HG02943 (cell line): ENCODE measurements at regions not wholly inside any gene's neighbourhood (a gene's known extent, or its start where the extent isn't known, plus 50 kb on each side); places are given as distances from the start of the nearest gene placed in this dataset.
"Not testable (repeated sequence)": the region's sequence is repeated elsewhere in the genome, so short reads cannot be mapped to it uniquely, and the experiment has no call there.

Experiments used
- ATAC-seq: cut with Tn5 transposase; IDR thresholded peaks from one replicate; pipeline ENCODE4 v1.9.1; 2021; ENCODE audit warnings: mild to moderate bottlenecking, low read depth, moderate library complexity; ENCODE audit not compliant: unreplicated experiment

DNA sequence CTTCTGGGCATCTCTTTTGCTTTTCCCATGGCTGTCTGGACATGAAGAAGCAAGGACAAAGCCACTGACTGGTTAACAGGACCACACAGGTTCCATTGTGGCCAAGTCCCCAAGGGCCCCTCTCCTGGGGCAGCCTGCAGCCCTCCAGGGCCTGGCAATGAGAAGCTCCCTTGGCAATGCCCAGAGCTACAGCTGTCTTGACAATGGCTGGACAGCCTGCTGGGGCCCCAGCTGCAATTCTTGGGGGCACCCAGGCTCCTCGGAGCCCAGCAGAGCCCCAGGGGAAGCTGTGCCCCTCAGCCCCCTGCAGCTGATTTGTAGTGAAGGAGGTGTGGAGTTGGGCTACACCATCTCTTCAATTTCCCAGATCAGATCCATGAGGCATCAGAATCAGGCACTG is 384.9 kb upstream of the PODXL start:
- no peak for ATAC-seq

- ATAC-seq, result no peak
Measured at GRCh38 chr7:131940621-131941165, 384.3 kb upstream of the PODXL start.

GRCh38 chr7:131938788-131939187 is 382.4 kb upstream of the PODXL start:
- not testable (repeated sequence) for ATAC-seq

- ATAC-seq, result no peak
Measured at GRCh38 chr7:131937868-131938267, 381.4 kb upstream of the PODXL start.

- no peak for ATAC-seq
Measured at GRCh38 chr7:131935180-131935579, 378.8 kb upstream of the PODXL start.

- ATAC-seq, result no peak
Measured at GRCh38 chr7:131934452-131934851, 378.0 kb upstream of the PODXL start.

DNA sequence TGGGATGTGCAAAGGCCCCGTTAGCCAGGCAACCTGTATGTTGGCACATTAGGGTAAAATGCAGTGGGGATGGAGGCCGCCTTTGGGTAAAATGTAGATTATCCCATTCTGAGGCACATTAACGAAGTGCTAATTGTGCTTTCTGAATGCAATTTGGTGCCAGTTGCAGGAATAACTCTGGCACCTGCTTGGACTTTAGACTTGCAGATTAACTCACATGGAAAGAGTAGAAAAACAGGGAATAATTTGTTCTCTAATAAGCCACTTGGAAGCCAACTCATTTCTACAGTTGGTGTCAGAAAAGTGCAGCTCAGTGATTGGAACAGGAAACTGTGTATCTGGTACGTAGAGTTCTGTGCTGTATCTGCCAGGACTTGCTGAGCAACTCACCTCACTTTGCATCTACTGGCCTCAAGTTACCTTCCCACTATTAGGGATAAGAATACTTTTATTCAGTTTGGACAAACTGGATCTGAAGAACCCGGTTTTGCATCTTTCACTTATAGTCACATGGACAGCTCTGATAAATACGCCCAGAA is 377.4 kb upstream of the PODXL start:
- ATAC-seq, result no peak

DNA sequence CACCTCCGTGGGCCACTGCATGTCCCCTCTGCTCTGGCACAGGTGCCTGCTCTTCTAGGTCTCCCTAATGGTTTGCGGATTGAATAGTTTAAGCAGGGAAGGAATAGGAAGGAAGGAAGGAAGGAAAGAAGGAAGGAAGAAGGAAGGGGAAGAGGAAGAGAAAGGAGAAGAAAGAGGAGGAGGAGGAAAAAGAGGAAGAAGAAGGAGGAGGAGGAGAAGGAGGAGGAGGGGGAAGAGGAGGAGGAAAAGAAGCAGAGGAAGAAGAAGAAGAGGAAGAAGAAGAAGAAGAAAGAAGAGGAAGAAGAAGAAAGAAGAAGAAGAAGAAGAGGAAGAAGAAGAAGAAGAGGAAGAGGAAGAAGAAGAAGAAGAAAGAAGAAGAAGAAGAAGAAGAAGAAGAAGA is 376.8 kb upstream of the PODXL start:
- ATAC-seq, result not testable (repeated sequence)

GRCh38 chr7:131932271-131932670 is 375.8 kb upstream of the PODXL start:
- ATAC-seq, result no peak

DNA sequence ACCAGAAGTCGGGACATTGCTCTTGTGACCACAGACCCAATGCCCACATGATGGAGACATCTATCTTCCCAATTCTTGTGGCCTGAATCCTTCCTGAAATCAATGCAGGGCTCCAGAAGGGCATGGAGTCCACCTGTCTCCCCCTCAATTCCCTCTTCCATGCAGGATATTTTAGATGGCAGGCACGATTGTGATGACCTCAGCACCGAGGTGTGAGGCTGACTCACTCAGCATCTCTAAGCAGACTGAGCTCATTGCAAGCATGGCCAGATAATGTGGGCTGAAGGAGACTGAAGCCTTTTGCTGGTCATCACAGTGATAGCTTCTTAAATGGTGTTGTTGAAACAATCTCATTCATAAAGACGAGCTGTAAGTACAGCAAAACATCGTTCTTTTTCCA is 374.9 kb upstream of the PODXL start:
- no peak for ATAC-seq

- no peak for ATAC-seq
Measured at GRCh38 chr7:131929632-131930031, 373.2 kb upstream of the PODXL start.

- ATAC-seq, result no peak
Measured at GRCh38 chr7:131927770-131928423, 371.5 kb upstream of the PODXL start.

DNA sequence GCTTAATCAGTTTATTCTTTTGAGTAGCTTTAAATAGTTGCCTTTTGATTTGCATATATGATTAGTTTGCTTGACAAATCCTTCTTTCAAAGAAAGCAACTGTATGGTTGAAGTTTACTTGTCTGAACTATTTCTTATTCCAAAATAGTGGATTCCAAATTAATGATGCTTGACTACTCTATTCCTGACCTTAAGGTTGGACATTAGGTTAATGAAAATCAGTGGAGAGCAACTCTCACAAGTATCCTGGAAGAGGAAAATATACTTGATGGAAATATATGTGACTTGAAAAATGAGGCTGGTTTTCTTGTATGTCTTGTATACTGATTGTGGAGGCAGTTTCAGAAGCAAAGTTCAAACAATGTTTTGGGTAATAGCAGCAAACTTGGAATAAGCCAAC is 369.2 kb upstream of the PODXL start:
- ATAC-seq, result no peak

DNA sequence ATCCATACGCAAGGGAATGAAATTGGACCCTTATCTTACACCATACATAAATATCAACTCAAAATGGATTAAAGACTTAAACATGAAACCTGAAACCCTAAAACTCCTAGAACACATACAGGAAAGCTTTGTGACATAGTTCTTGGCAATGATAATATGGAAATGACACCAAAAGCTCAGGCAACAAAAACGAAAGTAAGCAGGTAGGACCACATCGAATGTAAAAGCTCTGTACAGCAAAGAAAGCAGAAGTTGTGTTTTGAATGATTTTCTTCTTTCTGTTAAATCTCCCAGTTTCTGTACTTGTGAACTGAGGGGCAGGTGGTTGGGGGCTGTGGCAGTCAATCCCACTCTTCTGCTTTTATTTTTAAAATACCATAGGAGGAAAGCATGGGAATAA is 368.4 kb upstream of the PODXL start:
- no peak for ATAC-seq

- ATAC-seq, result not testable (repeated sequence)
Measured at GRCh38 chr7:131922948-131923347, 366.5 kb upstream of the PODXL start.

DNA sequence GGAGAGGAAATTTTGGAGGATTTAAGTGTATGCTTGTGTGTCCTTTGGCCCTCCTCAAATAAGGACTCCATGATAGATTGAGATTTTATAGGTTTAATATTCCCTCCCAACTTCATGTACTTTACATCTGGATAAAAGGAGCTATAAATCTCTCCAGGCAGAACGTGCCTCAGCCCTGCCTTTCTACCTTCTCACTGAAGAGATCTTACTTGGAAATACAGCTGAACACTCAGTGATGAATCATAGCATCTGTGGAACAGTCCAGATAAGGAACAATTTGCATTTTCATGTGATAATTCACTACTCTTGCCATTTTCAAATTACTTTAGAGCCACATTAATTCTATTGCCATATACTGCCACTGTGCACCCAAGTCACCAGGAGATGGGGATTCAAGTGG is 364.6 kb upstream of the PODXL start:
- no peak for ATAC-seq

DNA sequence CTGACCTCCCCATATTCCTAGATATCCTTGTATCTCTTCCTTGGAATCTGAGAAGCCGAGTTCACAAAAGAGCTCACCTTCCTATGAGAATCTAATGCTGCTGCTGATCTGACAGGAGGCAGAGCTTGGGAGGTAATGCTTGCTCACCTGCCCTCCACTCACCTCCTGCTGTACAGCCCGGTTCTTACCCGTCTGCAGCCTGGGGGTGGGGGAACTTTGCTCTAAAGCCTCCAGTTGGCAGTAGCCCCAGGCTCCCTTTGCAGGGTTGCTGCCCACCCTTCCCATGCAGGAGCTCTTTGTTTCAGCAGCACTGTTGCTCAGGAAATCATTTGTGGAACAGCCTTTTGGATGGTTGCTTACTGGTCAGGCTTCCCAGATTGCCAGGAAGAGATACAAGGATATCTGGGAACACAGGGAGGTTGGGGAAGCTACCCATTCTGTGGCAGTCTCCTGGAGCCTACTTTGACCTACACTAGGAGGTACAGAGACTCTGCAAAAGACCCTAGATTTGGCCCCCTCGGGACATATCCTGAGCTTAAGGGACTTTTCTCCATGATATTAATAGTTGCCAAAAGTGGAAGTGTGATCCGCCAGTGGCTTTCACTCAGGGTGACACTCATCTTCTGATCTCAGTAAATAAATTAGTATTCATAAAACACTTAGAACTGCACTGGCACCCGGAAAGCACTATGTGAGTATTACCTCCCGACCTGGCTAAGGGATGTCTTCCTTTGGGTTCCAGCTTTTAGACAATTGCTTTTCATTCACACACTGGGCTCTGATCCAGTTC is 363.7 kb upstream of the PODXL start:
- ATAC-seq, result no peak

GRCh38 chr7:131911112-131911511 is 354.7 kb upstream of the PODXL start:
- ATAC-seq, result no peak

- ATAC-seq, result no peak
Measured at GRCh38 chr7:131909151-131909768, 352.8 kb upstream of the PODXL start.

DNA sequence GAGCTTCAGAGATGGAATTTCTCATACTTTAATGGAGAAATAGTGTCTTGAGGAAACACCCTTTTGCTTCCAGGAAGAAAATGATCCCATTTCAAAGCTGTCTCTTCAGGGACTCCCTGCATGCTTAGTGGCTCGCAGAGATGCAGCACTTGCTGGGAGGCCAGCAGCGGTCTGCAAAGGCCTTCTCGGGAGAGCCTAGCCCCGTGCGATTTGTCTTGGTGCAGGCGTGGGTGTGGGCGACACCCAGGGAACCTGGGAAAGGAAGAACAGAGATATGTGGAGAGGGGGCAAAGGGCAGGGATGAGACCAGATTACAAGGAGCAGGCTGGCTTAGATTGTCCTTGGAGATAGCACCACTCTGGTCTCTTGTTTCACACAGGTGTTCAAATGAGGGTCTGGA is 352.3 kb upstream of the PODXL start:
- ATAC-seq, result no peak

GRCh38 chr7:131905471-131905973 is 349.1 kb upstream of the PODXL start:
- no peak for ATAC-seq
